ENCODE measurements at regions not wholly inside any gene's neighbourhood (a gene's known extent, or its start where the extent isn't known, plus 50 kb on each side); places are given as distances from the start of the nearest gene placed in this dataset.

- TF ChIP-seq CTCF (conservative IDR thresholded peaks at IDR 0.05; ENCODE audit: low read depth in 2 of 2) (no peak), CREB1 (CRISPR knock-in tag; IDR thresholded peaks at IDR 0.05; ENCODE audit: low read depth) (no peak), EZH2 (IDR thresholded peaks at IDR 0.05; ENCODE audit: low read depth, unreplicated experiment) (no peak), POLR2AphosphoS5 (IDR thresholded peaks at IDR 0.05; ENCODE audit: low read depth) (no peak), REST (IDR thresholded peaks at IDR 0.05; ENCODE audit: unreplicated experiment) (no peak), ZNF114 (CRISPR knock-in tag; IDR thresholded peaks at IDR 0.05) (no peak), JUNB (IDR thresholded peaks at IDR 0.05; ENCODE audit: unreplicated experiment) (no peak), EZH2phosphoT487 (IDR thresholded peaks at IDR 0.05; ENCODE audit: unreplicated experiment) (no peak), STAT1 (IDR thresholded peaks at IDR 0.05; ENCODE audit: unreplicated experiment) (no peak), NANOG (IDR thresholded peaks at IDR 0.05; ENCODE audit: borderline replicate concordance) (no peak), ETS1 (IDR thresholded peaks at IDR 0.05) (no peak), ZNF331 (CRISPR knock-in tag; IDR thresholded peaks at IDR 0.05; ENCODE audit: low read depth) (no peak)
Observed at GRCh38 chr4:53694666-53695065, 103.4 kb upstream of the LNX1 start.

All from GM23338 (cell line).